WTC11 (cell line): ENCODE measurements at regions not wholly inside any gene's neighbourhood (a gene's known extent, or its start where the extent isn't known, plus 50 kb on each side); places are given as distances from the start of the nearest gene placed in this dataset.

Source experiments
- GABPB1 ChIP-seq: sonication (generic); formaldehyde crosslinking; IDR thresholded peaks from 2 replicates; pipeline ENCODE4 v1.8.1; 2023; ENCODE audit warnings: mild to moderate bottlenecking, missing genetic modification reagents
- NFYB ChIP-seq: sonication (generic); formaldehyde crosslinking; conservative IDR thresholded peaks from 2 replicates; pipeline ENCODE4 v1.8.0; 2022; ENCODE audit warnings: low read depth, missing genetic modification reagents
- NR2C2 ChIP-seq: sonication (generic); formaldehyde crosslinking; IDR thresholded peaks from 2 replicates; pipeline ENCODE4 v1.8.0; 2022; ENCODE audit warnings: mild to moderate bottlenecking, missing genetic modification reagents
- OVOL2 ChIP-seq: fragments of 250-450 bp; sonication (Bioruptor Pico); IDR thresholded peaks from 2 replicates; pipeline ENCODE4 v1.9.0; 2021; ENCODE audit warnings: mild to moderate bottlenecking, borderline replicate concordance
- SMAD3 ChIP-seq: sonication (generic); formaldehyde crosslinking; IDR thresholded peaks from 2 replicates; pipeline ENCODE4 v1.8.0; 2022; ENCODE audit warnings: missing genetic modification reagents, mild to moderate bottlenecking, borderline replicate concordance
- TEAD4 ChIP-seq: sonication (generic); formaldehyde crosslinking; IDR thresholded peaks from 2 replicates; pipeline ENCODE4 v1.8.0; 2022; ENCODE audit warnings: mild to moderate bottlenecking, missing genetic modification reagents
- ZNF121 ChIP-seq: sonication (generic); formaldehyde crosslinking; IDR thresholded peaks from 2 replicates; pipeline ENCODE4 v1.8.0; 2023; ENCODE audit warnings: missing genetic modification reagents
- TF ChIP-seq, protein P1 (sequence below): fragments of 200-600 bp; IDR thresholded peaks from 2 replicates; pipeline ENCODE4 v1.8.0; 2022; ENCODE audit warnings: antibody characterized with exemption
- TF ChIP-seq, protein P2 (sequence below): sonication (generic); formaldehyde crosslinking; IDR thresholded peaks from 2 replicates; pipeline ENCODE4 v1.8.0; 2022; ENCODE audit warnings: mild to moderate bottlenecking, missing genetic modification reagents
- TF ChIP-seq, protein P3 (sequence below): fragments of 250-450 bp; sonication (Bioruptor Pico); IDR thresholded peaks from 2 replicates; pipeline ENCODE4 v1.8.0; 2021; ENCODE audit warnings: mild to moderate bottlenecking

DNA sequence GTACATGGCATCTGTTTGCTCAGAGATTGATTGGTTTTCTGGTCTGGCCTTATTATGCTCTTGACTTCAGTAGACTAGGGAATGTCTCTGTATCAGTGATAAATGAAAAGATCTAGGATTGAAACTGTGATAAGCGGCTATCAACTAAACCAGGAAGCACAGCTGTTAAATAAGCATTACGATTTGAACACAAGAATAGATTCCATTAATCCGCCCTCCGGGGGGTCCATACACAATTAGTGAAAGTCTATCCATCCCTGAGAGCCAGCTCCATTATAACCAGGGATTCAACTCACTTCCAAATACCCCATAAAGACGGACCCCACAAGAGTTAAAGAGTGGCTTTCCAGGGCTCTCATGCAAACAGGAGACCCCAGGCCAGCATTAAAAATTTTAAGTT lies 279.0 kb downstream of the GRIN2B start:
- TF ChIP-seq, protein P1, sequence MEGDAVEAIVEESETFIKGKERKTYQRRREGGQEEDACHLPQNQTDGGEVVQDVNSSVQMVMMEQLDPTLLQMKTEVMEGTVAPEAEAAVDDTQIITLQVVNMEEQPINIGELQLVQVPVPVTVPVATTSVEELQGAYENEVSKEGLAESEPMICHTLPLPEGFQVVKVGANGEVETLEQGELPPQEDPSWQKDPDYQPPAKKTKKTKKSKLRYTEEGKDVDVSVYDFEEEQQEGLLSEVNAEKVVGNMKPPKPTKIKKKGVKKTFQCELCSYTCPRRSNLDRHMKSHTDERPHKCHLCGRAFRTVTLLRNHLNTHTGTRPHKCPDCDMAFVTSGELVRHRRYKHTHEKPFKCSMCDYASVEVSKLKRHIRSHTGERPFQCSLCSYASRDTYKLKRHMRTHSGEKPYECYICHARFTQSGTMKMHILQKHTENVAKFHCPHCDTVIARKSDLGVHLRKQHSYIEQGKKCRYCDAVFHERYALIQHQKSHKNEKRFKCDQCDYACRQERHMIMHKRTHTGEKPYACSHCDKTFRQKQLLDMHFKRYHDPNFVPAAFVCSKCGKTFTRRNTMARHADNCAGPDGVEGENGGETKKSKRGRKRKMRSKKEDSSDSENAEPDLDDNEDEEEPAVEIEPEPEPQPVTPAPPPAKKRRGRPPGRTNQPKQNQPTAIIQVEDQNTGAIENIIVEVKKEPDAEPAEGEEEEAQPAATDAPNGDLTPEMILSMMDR: no peak
- TF ChIP-seq NFYB (CRISPR knock-in tag) (no peak), SMAD3 (no peak), NR2C2 (CRISPR knock-in tag) (no peak), OVOL2 (no peak), ZNF121 (CRISPR knock-in tag) (no peak), GABPB1 (CRISPR knock-in tag) (no peak), TEAD4 (CRISPR knock-in tag) (no peak)
- TF ChIP-seq, protein P2, sequence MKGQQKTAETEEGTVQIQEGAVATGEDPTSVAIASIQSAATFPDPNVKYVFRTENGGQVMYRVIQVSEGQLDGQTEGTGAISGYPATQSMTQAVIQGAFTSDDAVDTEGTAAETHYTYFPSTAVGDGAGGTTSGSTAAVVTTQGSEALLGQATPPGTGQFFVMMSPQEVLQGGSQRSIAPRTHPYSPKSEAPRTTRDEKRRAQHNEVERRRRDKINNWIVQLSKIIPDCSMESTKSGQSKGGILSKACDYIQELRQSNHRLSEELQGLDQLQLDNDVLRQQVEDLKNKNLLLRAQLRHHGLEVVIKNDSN (CRISPR knock-in tag): no peak
- TF ChIP-seq, protein P3, sequence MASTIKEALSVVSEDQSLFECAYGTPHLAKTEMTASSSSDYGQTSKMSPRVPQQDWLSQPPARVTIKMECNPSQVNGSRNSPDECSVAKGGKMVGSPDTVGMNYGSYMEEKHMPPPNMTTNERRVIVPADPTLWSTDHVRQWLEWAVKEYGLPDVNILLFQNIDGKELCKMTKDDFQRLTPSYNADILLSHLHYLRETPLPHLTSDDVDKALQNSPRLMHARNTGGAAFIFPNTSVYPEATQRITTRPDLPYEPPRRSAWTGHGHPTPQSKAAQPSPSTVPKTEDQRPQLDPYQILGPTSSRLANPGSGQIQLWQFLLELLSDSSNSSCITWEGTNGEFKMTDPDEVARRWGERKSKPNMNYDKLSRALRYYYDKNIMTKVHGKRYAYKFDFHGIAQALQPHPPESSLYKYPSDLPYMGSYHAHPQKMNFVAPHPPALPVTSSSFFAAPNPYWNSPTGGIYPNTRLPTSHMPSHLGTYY (CRISPR knock-in tag): no peak
